HCT116 (cell line): ENCODE measurements at regions not wholly inside any gene's neighbourhood (a gene's known extent, or its start where the extent isn't known, plus 50 kb on each side); places are given as distances from the start of the nearest gene placed in this dataset.

Experiments
- POLR2AphosphoS5 ChIP-seq: IDR thresholded peaks from 2 replicates; pipeline ENCODE4 v1.6.1; 2011; ENCODE audit warnings: mild to moderate bottlenecking, low read depth, low read length, moderate library complexity
- SRF ChIP-seq: IDR thresholded peaks from 2 replicates; pipeline ENCODE4 v1.6.1; 2012; ENCODE audit warnings: low read depth

- TF ChIP-seq SRF (no peak), POLR2AphosphoS5 (no peak)
Observed at GRCh38 chr2:138930571-138930970, 150.4 kb upstream of the NXPH2 start.
